H9 (cell line): ENCODE measurements at regions not wholly inside any gene's neighbourhood (a gene's known extent, or its start where the extent isn't known, plus 50 kb on each side); places are given as distances from the start of the nearest gene placed in this dataset.

Experiments
- DNase-seq: peaks from one replicate; pipeline ENCODE4 v3.0.0-alpha.2; 2017
- H2AFZ ChIP-seq: one replicate; pipeline ENCODE4 v1.6.1; 2013; ENCODE audit warnings: mild to moderate bottlenecking, low read length, control low read depth, moderate library complexity
- H2AK5ac ChIP-seq: 2 replicates; pipeline ENCODE4 v1.6.1; 2013; ENCODE audit warnings: low read length, control low read depth, mixed read lengths; ENCODE audit not compliant: insufficient read length
- H2BK120ac ChIP-seq: one replicate; pipeline ENCODE4 v1.6.1; 2013; ENCODE audit warnings: low read depth, mild to moderate bottlenecking, low read length, control low read depth, inconsistent platforms; ENCODE audit not compliant: poor library complexity, severe bottlenecking
- H2BK12ac ChIP-seq: 2 replicates; pipeline ENCODE4 v1.6.1; 2013; ENCODE audit warnings: low read length, control low read depth, mixed read lengths, low read depth; ENCODE audit not compliant: insufficient read length
- H2BK15ac ChIP-seq: 2 replicates; pipeline ENCODE4 v1.6.1; 2013; ENCODE audit warnings: low read depth, low read length, control low read depth
- H2BK20ac ChIP-seq: one replicate; pipeline ENCODE4 v1.6.1; 2013; ENCODE audit warnings: low read depth, mild to moderate bottlenecking, low read length, control low read depth, inconsistent platforms; ENCODE audit not compliant: poor library complexity, severe bottlenecking
- H2BK5ac ChIP-seq: 2 replicates; pipeline ENCODE4 v1.6.1; 2013; ENCODE audit warnings: low read length, control low read depth, mixed read lengths; ENCODE audit not compliant: insufficient read length
- H3K14ac ChIP-seq: 2 replicates; pipeline ENCODE4 v1.6.1; 2013; ENCODE audit warnings: low read length, control low read depth; ENCODE audit not compliant: insufficient read depth
- H3K18ac ChIP-seq: 2 replicates; pipeline ENCODE4 v1.6.1; 2013; ENCODE audit warnings: low read depth, mild to moderate bottlenecking, mixed read lengths, low read length, control low read depth; ENCODE audit not compliant: insufficient read length
- H3K23ac ChIP-seq: 2 replicates; pipeline ENCODE4 v1.6.1; 2013; ENCODE audit warnings: low read length, control low read depth, mixed read lengths, low read depth; ENCODE audit not compliant: insufficient read length
- H3K23me2 ChIP-seq: 2 replicates; pipeline ENCODE4 v1.6.1; 2013; ENCODE audit warnings: low read depth, mild to moderate bottlenecking, mixed read lengths, low read length, control low read depth; ENCODE audit not compliant: insufficient read length, poor library complexity, severe bottlenecking
- H3K27ac ChIP-seq: 2 replicates; pipeline ENCODE4 v1.5.1; 2013; ENCODE audit warnings: low read length, control low read depth, mixed read lengths, low read depth; ENCODE audit not compliant: insufficient read length
- H3K27me3 ChIP-seq: 2 replicates; pipeline ENCODE4 v1.6.1; 2013; ENCODE audit warnings: low read length, control low read depth, inconsistent platforms; ENCODE audit not compliant: insufficient read depth
- H3K4ac ChIP-seq: 2 replicates; pipeline ENCODE4 v1.6.1; 2013; ENCODE audit warnings: low read depth, mild to moderate bottlenecking, control low read depth, inconsistent platforms, low read length, moderate library complexity
- H3K4me1 ChIP-seq: 2 replicates; pipeline ENCODE4 v1.6.1; 2013; ENCODE audit warnings: low read length, control low read depth, inconsistent platforms; ENCODE audit not compliant: insufficient read depth
- H3K4me2 ChIP-seq: 2 replicates; pipeline ENCODE4 v1.6.1; 2013; ENCODE audit warnings: low read length, control low read depth, mixed read lengths; ENCODE audit not compliant: insufficient read length, insufficient read depth
- H3K56ac ChIP-seq: 2 replicates; pipeline ENCODE4 v1.6.1; 2013; ENCODE audit warnings: low read depth, mild to moderate bottlenecking, mixed read lengths, low read length, control low read depth; ENCODE audit not compliant: insufficient read length
- H3K79me1 ChIP-seq: 2 replicates; pipeline ENCODE4 v1.6.1; 2013; ENCODE audit warnings: low read depth, mild to moderate bottlenecking, moderate library complexity, low read length, control low read depth, inconsistent platforms; ENCODE audit not compliant: insufficient read depth, poor library complexity, severe bottlenecking
- H3K79me2 ChIP-seq: 2 replicates; pipeline ENCODE4 v1.6.1; 2013; ENCODE audit warnings: low read length, control low read depth, inconsistent platforms; ENCODE audit not compliant: insufficient read depth
- H3K9ac ChIP-seq: 2 replicates; pipeline ENCODE4 v1.6.1; 2013; ENCODE audit warnings: low read length, control low read depth, mixed read lengths; ENCODE audit not compliant: insufficient read length; ENCODE audit errors: extremely low read depth
- H3K9me3 ChIP-seq: one replicate; pipeline ENCODE4 v1.6.1; 2013; ENCODE audit warnings: low read depth, low read length, inconsistent platforms; ENCODE audit not compliant: control insufficient read depth
- H3T11ph ChIP-seq: one replicate; pipeline ENCODE4 v1.6.1; 2013; ENCODE audit warnings: mild to moderate bottlenecking, low read length, control low read depth, inconsistent platforms
- H4K20me1 ChIP-seq: one replicate; pipeline ENCODE4 v1.6.1; 2013; ENCODE audit not compliant: control insufficient read depth, insufficient read length, insufficient read depth
- H4K5ac ChIP-seq: 2 replicates; pipeline ENCODE4 v1.6.1; 2013; ENCODE audit warnings: low read depth, mild to moderate bottlenecking, mixed read lengths, low read length, control low read depth; ENCODE audit not compliant: insufficient read length
- H4K8ac ChIP-seq: replicated peaks from 2 replicates; pipeline ENCODE4 v1.6.1; 2013; ENCODE audit warnings: low read length, control low read depth, mixed read lengths, low read depth; ENCODE audit not compliant: insufficient read length
- H4K91ac ChIP-seq: 2 replicates; pipeline ENCODE4 v1.6.1; 2013; ENCODE audit warnings: low read depth, mild to moderate bottlenecking, moderate library complexity, mixed read lengths, low read length, control low read depth; ENCODE audit not compliant: insufficient read length
- H3K27ac Mint-ChIP-seq, 3 experiments: 2 replicates in 2 of 3; 3 replicates in 1 of 3; pipeline ENCODE4 v1.8.0; 2020 to 2021; ENCODE audit warnings: mixed read lengths in 3 of 3, mild to moderate bottlenecking in 1 of 3, moderate library complexity in 1 of 3
- H3K27me3 Mint-ChIP-seq: 2 replicates; pipeline ENCODE4 v1.8.0; 2021; ENCODE audit warnings: low read depth, mild to moderate bottlenecking, moderate library complexity, mixed read lengths
- H3K36me3 Mint-ChIP-seq, 3 experiments: 2 replicates in 2 of 3; 3 replicates in 1 of 3; pipeline ENCODE4 v1.8.0; 2020 to 2021; ENCODE audit warnings: low read depth in 3 of 3, mixed read lengths in 3 of 3; ENCODE audit not compliant: insufficient read depth in 1 of 3
- H3K4me1 Mint-ChIP-seq, 2 experiments: 2 replicates each; pipeline ENCODE4 v1.8.0; 2020; ENCODE audit warnings: mixed read lengths in 2 of 2
- H3K4me3 Mint-ChIP-seq, 2 experiments: 2 replicates in 1 of 2; 3 replicates in 1 of 2; pipeline ENCODE4 v1.8.0; 2020 to 2021; ENCODE audit warnings: mild to moderate bottlenecking in 2 of 2, mixed read lengths in 2 of 2, moderate library complexity in 1 of 2
- H3K9me3 Mint-ChIP-seq, 2 experiments: 2 replicates in 1 of 2; 3 replicates in 1 of 2; pipeline ENCODE4 v1.8.0; 2020; ENCODE audit warnings: mild to moderate bottlenecking in 2 of 2, mixed read lengths in 2 of 2, moderate library complexity in 1 of 2
- WGBS: extraction: QIAGEN DNeasy Blood & Tissue Kit; methylation state at CpG from one replicate; pipeline ENCODE4 v1.1.7; 2013; ENCODE audit warnings: missing lambda C conversion rate, low lambda C conversion rate, mixed read lengths; ENCODE audit not compliant: insufficient read length; ENCODE audit errors: extremely low coverage; 5-methylcytosine and 5-hydroxymethylcytosine counted together
- TF ChIP-seq, protein P1 (sequence below): fragments of 200-600 bp; sonication (generic); conservative IDR thresholded peaks from 3 replicates; pipeline ENCODE4 v1.8.0; 2021; ENCODE audit warnings: antibody characterized with exemption, mild to moderate bottlenecking

DNA sequence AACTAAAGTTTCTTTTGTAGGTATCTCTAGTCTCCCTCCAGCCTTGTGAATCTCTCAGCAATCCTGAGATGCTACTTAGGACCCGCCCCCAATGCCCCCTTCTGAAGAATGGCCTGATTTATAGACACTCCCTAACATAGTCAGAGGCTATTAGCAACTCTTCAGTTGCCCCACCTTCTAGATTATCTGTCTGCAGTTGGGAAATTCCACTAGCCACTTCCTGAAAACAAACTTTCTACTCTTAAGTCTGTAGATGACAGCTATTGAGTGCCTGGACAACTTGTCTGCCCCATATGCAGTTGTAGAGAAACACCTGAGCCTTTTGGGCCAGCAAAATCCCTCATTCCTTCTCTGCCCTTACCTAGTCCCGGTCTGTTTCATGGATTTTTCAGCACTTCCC lies 188.2 kb upstream of the PREP start:
- no peak overlapping the region for H2BK120ac ChIP-seq
- no peaks in the 10 kb centered on the region for H3K36me3 Mint-ChIP-seq
- no peak overlapping the region for H3K27ac Mint-ChIP-seq
- H3T11ph ChIP-seq: no peak overlapping the region
- H3K9me3 ChIP-seq: no peaks in the 10 kb centered on the region
- no peaks in the 10 kb centered on the region for H4K20me1 ChIP-seq
- WGBS: no CpG with 5 or more reads among the region's 2 CpGs
- no peak overlapping the region for H3K23ac ChIP-seq
- H3K79me1 ChIP-seq: no peaks in the 10 kb centered on the region
- TF ChIP-seq, protein P1, sequence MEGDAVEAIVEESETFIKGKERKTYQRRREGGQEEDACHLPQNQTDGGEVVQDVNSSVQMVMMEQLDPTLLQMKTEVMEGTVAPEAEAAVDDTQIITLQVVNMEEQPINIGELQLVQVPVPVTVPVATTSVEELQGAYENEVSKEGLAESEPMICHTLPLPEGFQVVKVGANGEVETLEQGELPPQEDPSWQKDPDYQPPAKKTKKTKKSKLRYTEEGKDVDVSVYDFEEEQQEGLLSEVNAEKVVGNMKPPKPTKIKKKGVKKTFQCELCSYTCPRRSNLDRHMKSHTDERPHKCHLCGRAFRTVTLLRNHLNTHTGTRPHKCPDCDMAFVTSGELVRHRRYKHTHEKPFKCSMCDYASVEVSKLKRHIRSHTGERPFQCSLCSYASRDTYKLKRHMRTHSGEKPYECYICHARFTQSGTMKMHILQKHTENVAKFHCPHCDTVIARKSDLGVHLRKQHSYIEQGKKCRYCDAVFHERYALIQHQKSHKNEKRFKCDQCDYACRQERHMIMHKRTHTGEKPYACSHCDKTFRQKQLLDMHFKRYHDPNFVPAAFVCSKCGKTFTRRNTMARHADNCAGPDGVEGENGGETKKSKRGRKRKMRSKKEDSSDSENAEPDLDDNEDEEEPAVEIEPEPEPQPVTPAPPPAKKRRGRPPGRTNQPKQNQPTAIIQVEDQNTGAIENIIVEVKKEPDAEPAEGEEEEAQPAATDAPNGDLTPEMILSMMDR: no peak
- H2BK15ac ChIP-seq: no peak overlapping the region
- H3K79me2 ChIP-seq: no peaks in the 10 kb centered on the region
- H4K5ac ChIP-seq: no peak overlapping the region
- no peak overlapping the region for H2AK5ac ChIP-seq
- H3K27ac ChIP-seq: no peak overlapping the region
- H2AFZ ChIP-seq: peak overlapping the region; percentile 16
- no peak overlapping the region for H3K4ac ChIP-seq
- no peak overlapping the region for H3K9ac ChIP-seq
- no peaks in the 10 kb centered on the region for H3K27me3 ChIP-seq
- no peak overlapping the region for H2BK12ac ChIP-seq
- no peak overlapping the region for H3K4me3 Mint-ChIP-seq
- H2BK20ac ChIP-seq: no peak overlapping the region
- H3K18ac ChIP-seq: no peak overlapping the region
- no peak for DNase-seq
- no peaks in the 10 kb centered on the region for H3K23me2 ChIP-seq
- no peak overlapping the region for H3K4me2 ChIP-seq
- H3K4me1 Mint-ChIP-seq: peaks cover 16 to 27% of the 10 kb centered on the region in 2 experiments
- no peaks in the 10 kb centered on the region for H3K27me3 Mint-ChIP-seq
- no peaks in the 10 kb centered on the region for H3K9me3 Mint-ChIP-seq
- no peak overlapping the region for H2BK5ac ChIP-seq
- H4K91ac ChIP-seq: no peak overlapping the region
- peaks cover 3% of the 10 kb centered on the region; the same call in 1 of the 2 replicates for H3K4me1 ChIP-seq
- no peak overlapping the region for H4K8ac ChIP-seq
- H3K56ac ChIP-seq: no peak overlapping the region
- H3K14ac ChIP-seq: no peak overlapping the region
